HEK293 (cell line): ENCODE measurements at regions not wholly inside any gene's neighbourhood (a gene's known extent, or its start where the extent isn't known, plus 50 kb on each side); places are given as distances from the start of the nearest gene placed in this dataset.

Experiments
- CTCF ChIA-PET: fragments of 350-600 bp; formaldehyde crosslinking; extraction: SDS; loops from one replicate; lab custom pipeline; 2021; ENCODE audit warnings: antibody characterized with exemption; lab: Yijun Ruan, JAX
- POLR2A ChIA-PET: fragments of 300-600 bp; formaldehyde crosslinking; extraction: SDS; loops from one replicate; lab custom pipeline; 2020; ENCODE audit warnings: antibody characterized with exemption, inconsistent platforms; lab: Yijun Ruan, JAX
- H3K27ac ChIP-seq: fragments of 200-500 bp; sonication (Bioruptor generic); 2 replicates; pipeline ENCODE4 v1.5.1; 2014; ENCODE audit warnings: low read depth, low read length, control low read depth, inconsistent platforms; ENCODE audit errors: extremely low read depth
- H3K36me3 ChIP-seq, 2 experiments: fragments of 200-500 bp in 1 of 2; sonication (Bioruptor generic) in 1 of 2; 1 replicate in 1 of 2; 2 replicates in 1 of 2; pipeline ENCODE4 v1.5.1; 2014 to 2017; ENCODE audit warnings: inconsistent platforms in 2 of 2, low read length in 2 of 2; ENCODE audit not compliant: control insufficient read depth in 2 of 2, insufficient read depth in 1 of 2
- H3K4me1 ChIP-seq: fragments of 200-500 bp; sonication (Bioruptor generic); 2 replicates; pipeline ENCODE4 v1.5.1; 2014; ENCODE audit warnings: mild to moderate bottlenecking, low read length, inconsistent platforms; ENCODE audit not compliant: control insufficient read depth, insufficient read depth
- H3K4me3 ChIP-seq: 2 replicates; pipeline ENCODE4 v1.5.1; 2011; ENCODE audit warnings: low read depth, mild to moderate bottlenecking, control low read depth, low read length, moderate library complexity
- H3K9me3 ChIP-seq: fragments of 200-500 bp; sonication (Bioruptor generic); 2 replicates; pipeline ENCODE4 v1.5.1; 2014; ENCODE audit warnings: low read depth, low read length, inconsistent platforms; ENCODE audit not compliant: control insufficient read depth, insufficient read depth
- GLI2 ChIP-seq: fragments of 450-650 bp; formaldehyde crosslinking; IDR thresholded peaks from 2 replicates; pipeline ENCODE4; 2017; ENCODE audit warnings: missing biosample characterization, missing genetic modification characterization, low read depth, borderline replicate concordance
- HOXC10 ChIP-seq: sonication (generic); formaldehyde crosslinking; IDR thresholded peaks from 2 replicates; pipeline ENCODE4 v1.8.1; 2023; ENCODE audit warnings: mild to moderate bottlenecking, missing genetic modification reagents
- KLF1 ChIP-seq: fragments of 450-650 bp; formaldehyde crosslinking; IDR thresholded peaks from 2 replicates; pipeline ENCODE4 v1.5.1; 2016; ENCODE audit warnings: missing biosample characterization, missing genetic modification characterization
- KLF10 ChIP-seq: fragments of 450-650 bp; IDR thresholded peaks from 2 replicates; pipeline ENCODE4 v1.5.1; 2018; ENCODE audit warnings: missing biosample characterization, mild to moderate bottlenecking, missing genetic modification characterization
- MZF1 ChIP-seq: fragments of 450-650 bp; formaldehyde crosslinking; IDR thresholded peaks from 2 replicates; pipeline ENCODE4 v1.5.1; 2017; ENCODE audit warnings: missing biosample characterization, missing genetic modification characterization, borderline replicate concordance
- TCF7L2 ChIP-seq: IDR thresholded peaks from 2 replicates; pipeline ENCODE4 v1.6.1; 2011; ENCODE audit warnings: low read depth, mild to moderate bottlenecking, inconsistent platforms, low read length, moderate library complexity, borderline replicate concordance
- ZBTB1 ChIP-seq: fragments of 450-650 bp; formaldehyde crosslinking; IDR thresholded peaks from 2 replicates; pipeline ENCODE4 v1.5.1; 2016; ENCODE audit warnings: missing biosample characterization, missing genetic modification characterization
- ZBTB8A ChIP-seq: fragments of 450-650 bp; formaldehyde crosslinking; IDR thresholded peaks from 2 replicates; pipeline ENCODE4 v1.5.1; 2016; ENCODE audit warnings: missing biosample characterization, missing genetic modification characterization
- ZFP41 ChIP-seq: fragments of 450-650 bp; formaldehyde crosslinking; IDR thresholded peaks from 2 replicates; pipeline ENCODE4 v1.5.1; 2016; ENCODE audit warnings: missing biosample characterization, missing genetic modification characterization, borderline replicate concordance
- ZFP69B ChIP-seq: fragments of 450-650 bp; formaldehyde crosslinking; IDR thresholded peaks from 2 replicates; pipeline ENCODE4 v1.5.1; 2016; ENCODE audit warnings: missing biosample characterization, missing genetic modification characterization
- ZNF10 ChIP-seq: fragments of 450-650 bp; formaldehyde crosslinking; IDR thresholded peaks from 2 replicates; pipeline ENCODE4 v1.5.1; 2017; ENCODE audit warnings: missing biosample characterization, missing genetic modification characterization
- ZNF157 ChIP-seq: fragments of 450-650 bp; formaldehyde crosslinking; IDR thresholded peaks from 2 replicates; pipeline ENCODE4 v1.5.1; 2016; ENCODE audit warnings: missing biosample characterization, missing genetic modification characterization
- ZNF174 ChIP-seq: fragments of 450-650 bp; formaldehyde crosslinking; IDR thresholded peaks from 2 replicates; pipeline ENCODE4 v1.5.0; 2017; ENCODE audit warnings: missing biosample characterization, mild to moderate bottlenecking, missing genetic modification characterization
- ZNF221 ChIP-seq: fragments of 450-650 bp; formaldehyde crosslinking; IDR thresholded peaks from 2 replicates; pipeline ENCODE4 v1.5.1; 2017; ENCODE audit warnings: missing biosample characterization, missing genetic modification characterization, borderline replicate concordance
- ZNF223 ChIP-seq: fragments of 450-650 bp; formaldehyde crosslinking; IDR thresholded peaks from 2 replicates; pipeline ENCODE4 v1.5.1; 2016; ENCODE audit warnings: missing biosample characterization, missing genetic modification characterization
- ZNF341 ChIP-seq: fragments of 450-650 bp; formaldehyde crosslinking; IDR thresholded peaks from 2 replicates; pipeline ENCODE4; 2016; ENCODE audit warnings: low read depth, missing biosample characterization, missing genetic modification characterization
- ZNF416 ChIP-seq: fragments of 450-650 bp; formaldehyde crosslinking; IDR thresholded peaks from 2 replicates; pipeline ENCODE4 v1.5.1; 2016; ENCODE audit warnings: missing biosample characterization, missing genetic modification characterization
- ZNF561 ChIP-seq: fragments of 450-650 bp; IDR thresholded peaks from 2 replicates; pipeline ENCODE4 v1.5.1; 2018; ENCODE audit warnings: missing biosample characterization, missing genetic modification characterization, borderline replicate concordance
- ZNF585B ChIP-seq: fragments of 450-650 bp; formaldehyde crosslinking; IDR thresholded peaks from 2 replicates; pipeline ENCODE4 v1.5.1; 2016; ENCODE audit warnings: missing biosample characterization, missing genetic modification characterization
- ZNF596 ChIP-seq: fragments of 450-650 bp; IDR thresholded peaks from 2 replicates; pipeline ENCODE4 v1.5.0; 2018; ENCODE audit warnings: missing biosample characterization, mild to moderate bottlenecking, missing genetic modification characterization, moderate library complexity
- ZNF624 ChIP-seq: fragments of 450-650 bp; formaldehyde crosslinking; IDR thresholded peaks from 2 replicates; pipeline ENCODE4 v1.5.1; 2017; ENCODE audit warnings: missing biosample characterization, missing genetic modification characterization
- ZNF747 ChIP-seq: fragments of 450-650 bp; formaldehyde crosslinking; IDR thresholded peaks from 2 replicates; pipeline ENCODE4 v1.5.1; 2016; ENCODE audit warnings: missing biosample characterization, missing genetic modification characterization
- ZNF76 ChIP-seq: fragments of 450-650 bp; formaldehyde crosslinking; IDR thresholded peaks from 2 replicates; pipeline ENCODE4; 2016; ENCODE audit warnings: low read depth, missing biosample characterization, missing genetic modification characterization, borderline replicate concordance
- ZNF776 ChIP-seq: fragments of 450-650 bp; formaldehyde crosslinking; IDR thresholded peaks from 2 replicates; pipeline ENCODE4 v1.5.0; 2017; ENCODE audit warnings: missing biosample characterization, missing genetic modification characterization, borderline replicate concordance
- ZSCAN16 ChIP-seq: fragments of 450-650 bp; formaldehyde crosslinking; IDR thresholded peaks from 2 replicates; pipeline ENCODE4 v1.5.1; 2016; ENCODE audit warnings: missing biosample characterization, missing genetic modification characterization
- TF ChIP-seq, protein P1 (sequence below): fragments of 450-650 bp; formaldehyde crosslinking; IDR thresholded peaks from 2 replicates; pipeline ENCODE4 v1.5.1; 2017; ENCODE audit warnings: missing biosample characterization, missing genetic modification characterization
- TF ChIP-seq, protein P2 (sequence below): fragments of 450-650 bp; formaldehyde crosslinking; IDR thresholded peaks from 2 replicates; pipeline ENCODE4 v1.5.1; 2016; ENCODE audit warnings: missing biosample characterization, missing genetic modification characterization, borderline replicate concordance
- TF ChIP-seq, protein P3 (sequence below): fragments of 450-650 bp; formaldehyde crosslinking; IDR thresholded peaks from 2 replicates; pipeline ENCODE4 v1.5.1; 2016; ENCODE audit warnings: missing biosample characterization, missing genetic modification characterization
- TF ChIP-seq, protein P4 (sequence below): fragments of 450-650 bp; formaldehyde crosslinking; IDR thresholded peaks from 2 replicates; pipeline ENCODE4 v1.5.1; 2017; ENCODE audit warnings: missing biosample characterization, missing genetic modification characterization

GRCh38 chr2:107607054-107607453 is 219.6 kb upstream of the RGPD4 start:
- H3K4me3 ChIP-seq = no peak overlapping the region
- CTCF ChIA-PET = no interaction called here
- POLR2A ChIA-PET = no interaction called here
- no peak overlapping the region for H3K27ac ChIP-seq
- TF ChIP-seq ZNF561 (no peak), ZFP69B (tag by site-specific recombination) (no peak), GLI2 (tag by site-specific recombination) (no peak), ZNF221 (tag by site-specific recombination) (no peak), ZNF596 (tag by site-specific recombination) (no peak), ZNF747 (no peak), ZNF585B (tag by site-specific recombination) (no peak), ZNF157 (tag by site-specific recombination) (no peak), ZNF76 (tag by site-specific recombination) (no peak), KLF10 (tag by site-specific recombination) (no peak), ZNF10 (no peak), HOXC10 (no peak)
- TF ChIP-seq, protein P1, sequence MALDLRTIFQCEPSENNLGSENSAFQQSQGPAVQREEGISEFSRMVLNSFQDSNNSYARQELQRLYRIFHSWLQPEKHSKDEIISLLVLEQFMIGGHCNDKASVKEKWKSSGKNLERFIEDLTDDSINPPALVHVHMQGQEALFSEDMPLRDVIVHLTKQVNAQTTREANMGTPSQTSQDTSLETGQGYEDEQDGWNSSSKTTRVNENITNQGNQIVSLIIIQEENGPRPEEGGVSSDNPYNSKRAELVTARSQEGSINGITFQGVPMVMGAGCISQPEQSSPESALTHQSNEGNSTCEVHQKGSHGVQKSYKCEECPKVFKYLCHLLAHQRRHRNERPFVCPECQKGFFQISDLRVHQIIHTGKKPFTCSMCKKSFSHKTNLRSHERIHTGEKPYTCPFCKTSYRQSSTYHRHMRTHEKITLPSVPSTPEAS (tag by site-specific recombination) = no peak
- TF ChIP-seq, protein P2, sequence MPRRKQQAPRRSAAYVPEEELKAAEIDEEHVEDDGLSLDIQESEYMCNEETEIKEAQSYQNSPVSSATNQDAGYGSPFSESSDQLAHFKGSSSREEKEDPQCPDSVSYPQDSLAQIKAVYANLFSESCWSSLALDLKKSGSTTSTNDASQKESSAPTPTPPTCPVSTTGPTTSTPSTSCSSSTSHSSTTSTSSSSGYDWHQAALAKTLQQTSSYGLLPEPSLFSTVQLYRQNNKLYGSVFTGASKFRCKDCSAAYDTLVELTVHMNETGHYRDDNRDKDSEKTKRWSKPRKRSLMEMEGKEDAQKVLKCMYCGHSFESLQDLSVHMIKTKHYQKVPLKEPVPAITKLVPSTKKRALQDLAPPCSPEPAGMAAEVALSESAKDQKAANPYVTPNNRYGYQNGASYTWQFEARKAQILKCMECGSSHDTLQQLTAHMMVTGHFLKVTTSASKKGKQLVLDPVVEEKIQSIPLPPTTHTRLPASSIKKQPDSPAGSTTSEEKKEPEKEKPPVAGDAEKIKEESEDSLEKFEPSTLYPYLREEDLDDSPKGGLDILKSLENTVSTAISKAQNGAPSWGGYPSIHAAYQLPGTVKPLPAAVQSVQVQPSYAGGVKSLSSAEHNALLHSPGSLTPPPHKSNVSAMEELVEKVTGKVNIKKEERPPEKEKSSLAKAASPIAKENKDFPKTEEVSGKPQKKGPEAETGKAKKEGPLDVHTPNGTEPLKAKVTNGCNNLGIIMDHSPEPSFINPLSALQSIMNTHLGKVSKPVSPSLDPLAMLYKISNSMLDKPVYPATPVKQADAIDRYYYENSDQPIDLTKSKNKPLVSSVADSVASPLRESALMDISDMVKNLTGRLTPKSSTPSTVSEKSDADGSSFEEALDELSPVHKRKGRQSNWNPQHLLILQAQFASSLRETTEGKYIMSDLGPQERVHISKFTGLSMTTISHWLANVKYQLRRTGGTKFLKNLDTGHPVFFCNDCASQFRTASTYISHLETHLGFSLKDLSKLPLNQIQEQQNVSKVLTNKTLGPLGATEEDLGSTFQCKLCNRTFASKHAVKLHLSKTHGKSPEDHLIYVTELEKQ (tag by site-specific recombination) = no peak
- TF ChIP-seq, protein P3, sequence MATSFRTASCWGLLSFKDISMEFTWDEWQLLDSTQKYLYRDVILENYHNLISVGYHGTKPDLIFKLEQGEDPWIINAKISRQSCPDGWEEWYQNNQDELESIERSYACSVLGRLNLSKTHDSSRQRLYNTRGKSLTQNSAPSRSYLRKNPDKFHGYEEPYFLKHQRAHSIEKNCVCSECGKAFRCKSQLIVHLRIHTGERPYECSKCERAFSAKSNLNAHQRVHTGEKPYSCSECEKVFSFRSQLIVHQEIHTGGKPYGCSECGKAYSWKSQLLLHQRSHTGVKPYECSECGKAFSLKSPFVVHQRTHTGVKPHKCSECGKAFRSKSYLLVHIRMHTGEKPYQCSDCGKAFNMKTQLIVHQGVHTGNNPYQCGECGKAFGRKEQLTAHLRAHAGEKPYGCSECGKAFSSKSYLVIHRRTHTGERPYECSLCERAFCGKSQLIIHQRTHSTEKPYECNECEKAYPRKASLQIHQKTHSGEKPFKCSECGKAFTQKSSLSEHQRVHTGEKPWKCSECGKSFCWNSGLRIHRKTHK (tag by site-specific recombination) = no peak
- TF ChIP-seq, protein P4, sequence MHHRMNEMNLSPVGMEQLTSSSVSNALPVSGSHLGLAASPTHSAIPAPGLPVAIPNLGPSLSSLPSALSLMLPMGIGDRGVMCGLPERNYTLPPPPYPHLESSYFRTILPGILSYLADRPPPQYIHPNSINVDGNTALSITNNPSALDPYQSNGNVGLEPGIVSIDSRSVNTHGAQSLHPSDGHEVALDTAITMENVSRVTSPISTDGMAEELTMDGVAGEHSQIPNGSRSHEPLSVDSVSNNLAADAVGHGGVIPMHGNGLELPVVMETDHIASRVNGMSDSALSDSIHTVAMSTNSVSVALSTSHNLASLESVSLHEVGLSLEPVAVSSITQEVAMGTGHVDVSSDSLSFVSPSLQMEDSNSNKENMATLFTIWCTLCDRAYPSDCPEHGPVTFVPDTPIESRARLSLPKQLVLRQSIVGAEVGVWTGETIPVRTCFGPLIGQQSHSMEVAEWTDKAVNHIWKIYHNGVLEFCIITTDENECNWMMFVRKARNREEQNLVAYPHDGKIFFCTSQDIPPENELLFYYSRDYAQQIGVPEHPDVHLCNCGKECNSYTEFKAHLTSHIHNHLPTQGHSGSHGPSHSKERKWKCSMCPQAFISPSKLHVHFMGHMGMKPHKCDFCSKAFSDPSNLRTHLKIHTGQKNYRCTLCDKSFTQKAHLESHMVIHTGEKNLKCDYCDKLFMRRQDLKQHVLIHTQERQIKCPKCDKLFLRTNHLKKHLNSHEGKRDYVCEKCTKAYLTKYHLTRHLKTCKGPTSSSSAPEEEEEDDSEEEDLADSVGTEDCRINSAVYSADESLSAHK (tag by site-specific recombination) = no peak
- no peaks in the 10 kb centered on the region for H3K36me3 ChIP-seq
- H3K4me1 ChIP-seq = no peaks in the 10 kb centered on the region
- H3K9me3 ChIP-seq = no peaks in the 10 kb centered on the region

DNA sequence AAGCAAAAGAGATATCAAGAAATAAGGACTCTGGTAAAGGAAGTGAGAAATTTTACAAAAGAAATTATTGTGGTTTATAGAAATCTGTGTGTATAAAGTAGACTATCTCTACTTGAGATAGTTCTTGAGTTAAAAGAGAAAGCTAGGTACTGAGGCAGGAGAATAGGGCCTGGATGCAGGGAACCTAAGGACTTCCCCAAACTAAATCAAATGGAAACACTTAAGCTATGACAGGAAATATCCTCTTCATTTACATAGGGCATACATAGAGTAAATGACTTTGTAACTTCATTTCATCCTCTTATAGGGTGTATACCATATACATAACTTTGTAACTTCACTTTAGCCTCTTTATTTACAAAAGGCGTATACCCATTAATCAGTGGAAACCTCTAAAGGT is 219.2 kb upstream of the RGPD4 start:
- Histone ChIP-seq H3K27ac (no peak overlapping the region), H3K4me1 (no peaks in the 10 kb centered on the region), H3K36me3 (no peaks in the 10 kb centered on the region), H3K9me3 (no peaks in the 10 kb centered on the region), H3K4me3 (no peak overlapping the region)
- POLR2A ChIA-PET = no interaction called here
- TF ChIP-seq MZF1 (tag by site-specific recombination) (no peak), ZNF223 (tag by site-specific recombination) (no peak), ZBTB8A (tag by site-specific recombination) (no peak), ZNF624 (tag by site-specific recombination) (no peak), KLF1 (tag by site-specific recombination) (no peak), ZNF341 (no peak), ZNF416 (tag by site-specific recombination) (no peak), ZNF776 (tag by site-specific recombination) (no peak), ZBTB1 (tag by site-specific recombination) (no peak), ZNF174 (tag by site-specific recombination) (no peak), TCF7L2 (no peak), ZSCAN16 (no peak), ZFP41 (tag by site-specific recombination) (no peak)
- CTCF ChIA-PET = no interaction called here
